SK-N-SH treated with all-trans-retinoic acid at 6 μM for 48 hours (cell line): ENCODE measurements at regions not wholly inside any gene's neighbourhood (a gene's known extent, or its start where the extent isn't known, plus 50 kb on each side); places are given as distances from the start of the nearest gene placed in this dataset.

Experiments used
- ATAC-seq: fragments of 200-7000 bp; cut with Tn5 transposase; 3 replicates; pipeline ENCODE4 v1.9.1; 2020; ENCODE audit warnings: mild to moderate bottlenecking, moderate library complexity
- ARNTL ChIP-seq: fragments of 450-650 bp; formaldehyde crosslinking; IDR thresholded peaks from 2 replicates; pipeline ENCODE4 v1.5.0; 2020; ENCODE audit warnings: low read depth, mild to moderate bottlenecking, moderate library complexity, borderline replicate concordance
- BACH2 ChIP-seq: fragments of 250-450 bp; sonication (Bioruptor Pico); IDR thresholded peaks from 2 replicates; pipeline ENCODE4 v1.9.0; 2021; ENCODE audit warnings: mild to moderate bottlenecking, borderline replicate concordance
- CREB5 ChIP-seq: fragments of 250-450 bp; sonication (Bioruptor Pico); IDR thresholded peaks from 2 replicates; pipeline ENCODE4 v1.5.1; 2020; ENCODE audit warnings: low read depth, mild to moderate bottlenecking, moderate library complexity
- CSDC2 ChIP-seq: fragments of 250-450 bp; sonication (Bioruptor Pico); IDR thresholded peaks from 2 replicates; pipeline ENCODE4 v1.5.0; 2020; ENCODE audit warnings: mild to moderate bottlenecking, moderate library complexity
- CSRNP3 ChIP-seq: fragments of 250-450 bp; sonication (Bioruptor Pico); IDR thresholded peaks from 2 replicates; pipeline ENCODE4 v1.5.1; 2021; ENCODE audit warnings: mild to moderate bottlenecking, moderate library complexity
- ESRRG ChIP-seq: fragments of 250-450 bp; sonication (Bioruptor Pico); IDR thresholded peaks from 2 replicates; pipeline ENCODE4 v1.6.1; 2021; ENCODE audit warnings: mild to moderate bottlenecking
- GLIS3 ChIP-seq: fragments of 250-450 bp; sonication (Bioruptor Pico); IDR thresholded peaks from 2 replicates; pipeline ENCODE4 v1.5.0; 2020; ENCODE audit warnings: mild to moderate bottlenecking, moderate library complexity
- ISL1 ChIP-seq: fragments of 250-450 bp; sonication (Bioruptor Pico); IDR thresholded peaks from 2 replicates; pipeline ENCODE4 v2.1.2; 2022; ENCODE audit warnings: mild to moderate bottlenecking, moderate library complexity
- OSR1 ChIP-seq: fragments of 250-450 bp; sonication (Bioruptor Pico); IDR thresholded peaks from 2 replicates; pipeline ENCODE4 v1.8.0; 2022; ENCODE audit warnings: moderate library complexity, mild to moderate bottlenecking, inconsistent platforms
- PATZ1 ChIP-seq: fragments of 250-450 bp; sonication (Bioruptor Pico); IDR thresholded peaks from 2 replicates; pipeline ENCODE4 v1.8.0; 2020; ENCODE audit warnings: mild to moderate bottlenecking, moderate library complexity, borderline replicate concordance
- POU6F1 ChIP-seq: fragments of 250-450 bp; sonication (Bioruptor Pico); IDR thresholded peaks from 2 replicates; pipeline ENCODE4 v1.8.0; 2021; ENCODE audit warnings: low read depth, mild to moderate bottlenecking, moderate library complexity, borderline replicate concordance
- PPARA ChIP-seq: fragments of 250-450 bp; sonication (Bioruptor Pico); IDR thresholded peaks from 2 replicates; pipeline ENCODE4 v1.5.0; 2020; ENCODE audit warnings: mild to moderate bottlenecking, borderline replicate concordance
- RARB ChIP-seq: fragments of 250-450 bp; sonication (Bioruptor Pico); IDR thresholded peaks from 2 replicates; pipeline ENCODE4 v1.8.0; 2021; ENCODE audit warnings: mild to moderate bottlenecking, moderate library complexity
- SNAI2 ChIP-seq: fragments of 250-450 bp; sonication (Bioruptor Pico); IDR thresholded peaks from 2 replicates; pipeline ENCODE4 v1.5.0; 2020; ENCODE audit warnings: mild to moderate bottlenecking, moderate library complexity
- TCF4 ChIP-seq: fragments of 250-450 bp; sonication (Bioruptor Pico); IDR thresholded peaks from 2 replicates; pipeline ENCODE4 v1.8.0; 2021; ENCODE audit warnings: mild to moderate bottlenecking, moderate library complexity, borderline replicate concordance
- TOX ChIP-seq: fragments of 250-450 bp; sonication (Bioruptor Pico); IDR thresholded peaks from 2 replicates; pipeline ENCODE4 v1.8.0; 2021; ENCODE audit warnings: mild to moderate bottlenecking, moderate library complexity, borderline replicate concordance
- TSHZ2 ChIP-seq: fragments of 250-450 bp; sonication (Bioruptor Pico); IDR thresholded peaks from 2 replicates; pipeline ENCODE4 v1.5.0; 2020; ENCODE audit warnings: mild to moderate bottlenecking, moderate library complexity
- ZC3H10 ChIP-seq: fragments of 250-450 bp; sonication (Bioruptor Pico); IDR thresholded peaks from 2 replicates; pipeline ENCODE4 v1.5.1; 2021; ENCODE audit warnings: mild to moderate bottlenecking, moderate library complexity
- ZFP3 ChIP-seq: fragments of 250-450 bp; sonication (Bioruptor Pico); IDR thresholded peaks from 2 replicates; pipeline ENCODE4 v1.5.0; 2020; ENCODE audit warnings: mild to moderate bottlenecking, moderate library complexity
- ZFP30 ChIP-seq: fragments of 450-650 bp; formaldehyde crosslinking; IDR thresholded peaks from 2 replicates; pipeline ENCODE4 v1.5.0; 2022; ENCODE audit warnings: mild to moderate bottlenecking, moderate library complexity
- ZNF565 ChIP-seq: fragments of 450-650 bp; formaldehyde crosslinking; conservative IDR thresholded peaks from 2 replicates; pipeline ENCODE4 v1.5.0; 2020; ENCODE audit warnings: low read depth, mild to moderate bottlenecking, moderate library complexity
- ZNF70 ChIP-seq: fragments of 450-650 bp; formaldehyde crosslinking; IDR thresholded peaks from 2 replicates; pipeline ENCODE4 v1.5.0; 2020; ENCODE audit warnings: mild to moderate bottlenecking, moderate library complexity
- ZNF8 ChIP-seq: fragments of 450-650 bp; formaldehyde crosslinking; IDR thresholded peaks from 2 replicates; pipeline ENCODE4 v1.5.0; 2020; ENCODE audit warnings: mild to moderate bottlenecking, moderate library complexity

GRCh38 chr9:95678759-95679158 is 162.0 kb upstream of the PTCH1 start:
- TF ChIP-seq ZC3H10 (no peak), TOX (no peak), CSDC2 (CRISPR knock-in tag) (no peak), TSHZ2 (CRISPR knock-in tag) (no peak), RARB (no peak), ZNF8 (no peak), ZNF70 (CRISPR knock-in tag) (no peak), CSRNP3 (no peak), OSR1 (CRISPR knock-in tag) (no peak), PPARA (CRISPR knock-in tag) (no peak), ZFP30 (CRISPR knock-in tag) (no peak), SNAI2 (no peak), POU6F1 (CRISPR knock-in tag) (no peak), ZFP3 (CRISPR knock-in tag) (no peak), GLIS3 (CRISPR knock-in tag) (no peak), PATZ1 (no peak), ISL1 (CRISPR knock-in tag) (no peak), ARNTL (no peak), BACH2 (CRISPR knock-in tag) (no peak)
- no peak for ATAC-seq

- ATAC-seq = no peak
- TF ChIP-seq TCF4 = no peak
- TF ChIP-seq GLIS3 (CRISPR knock-in tag) = no peak
- TF ChIP-seq ZFP30 (CRISPR knock-in tag) = no peak
- no peak for TF ChIP-seq ISL1 (CRISPR knock-in tag)
- no peak for TF ChIP-seq CSRNP3
- no peak for TF ChIP-seq PATZ1
- no peak for TF ChIP-seq ZFP3 (CRISPR knock-in tag)
- no peak for TF ChIP-seq ESRRG (CRISPR knock-in tag)
- TF ChIP-seq CSDC2 (CRISPR knock-in tag) = no peak
- no peak for TF ChIP-seq CREB5 (CRISPR knock-in tag)
- TF ChIP-seq PPARA (CRISPR knock-in tag) = no peak
- no peak for TF ChIP-seq ZNF565
- TF ChIP-seq ARNTL = no peak
- no peak for TF ChIP-seq ZC3H10
- TF ChIP-seq TOX = no peak
- no peak for TF ChIP-seq ZNF8
- no peak for TF ChIP-seq ZNF70 (CRISPR knock-in tag)
- no peak for TF ChIP-seq TSHZ2 (CRISPR knock-in tag)
- no peak for TF ChIP-seq BACH2 (CRISPR knock-in tag)
- TF ChIP-seq, all 23 proteins: peak for 0
Measured at GRCh38 chr9:95670122-95670521, 153.4 kb upstream of the PTCH1 start.
